ENCODE measurements at regions not wholly inside any gene's neighbourhood (a gene's known extent, or its start where the extent isn't known, plus 50 kb on each side); places are given as distances from the start of the nearest gene placed in this dataset.
A peak's percentile ranks its signal among the peaks of the same experiment; 100 is the strongest.

- DNase-seq (ENCODE audit: low spot score): no peak
These were observed 219.8 kb upstream of the PRMT6 start for GRCh38 chr1:106836708-106837107.

GRCh38 chr1:106843518-106843917 lies 213.0 kb upstream of the PRMT6 start:
- DNase-seq (ENCODE audit: low spot score): no peak

- no peak for DNase-seq (ENCODE audit: low spot score)
These were observed 209.8 kb upstream of the PRMT6 start for GRCh38 chr1:106846656-106847055.

- no peak for DNase-seq (ENCODE audit: low spot score)
These were observed 195.4 kb upstream of the PRMT6 start for GRCh38 chr1:106861110-106861509.

GRCh38 chr1:106868828-106869227 lies 187.6 kb upstream of the PRMT6 start:
- DNase-seq (ENCODE audit: low spot score): no peak

GRCh38 chr1:106875622-106876021 lies 180.9 kb upstream of the PRMT6 start:
- no peak for DNase-seq (ENCODE audit: low spot score)

GRCh38 chr1:106876384-106876783 lies 180.1 kb upstream of the PRMT6 start:
- no peak for DNase-seq (ENCODE audit: low spot score)

GRCh38 chr1:106879538-106879937 lies 176.9 kb upstream of the PRMT6 start:
- peak; percentile 35 for DNase-seq (ENCODE audit: low spot score)

- no peak for DNase-seq (ENCODE audit: low spot score)
These were observed 176.2 kb upstream of the PRMT6 start for GRCh38 chr1:106880226-106880625.

- DNase-seq (ENCODE audit: low spot score): no peak
These were observed 173.3 kb upstream of the PRMT6 start for GRCh38 chr1:106883208-106883607.

GRCh38 chr1:106889059-106889458 lies 167.4 kb upstream of the PRMT6 start:
- DNase-seq (ENCODE audit: low spot score): no peak

GRCh38 chr1:106889583-106889982 lies 166.9 kb upstream of the PRMT6 start:
- no peak for DNase-seq (ENCODE audit: low spot score)

- no peak for DNase-seq (ENCODE audit: low spot score)
These were observed 158.5 kb upstream of the PRMT6 start for GRCh38 chr1:106897976-106898375.

GRCh38 chr1:106899644-106900043 lies 156.8 kb upstream of the PRMT6 start:
- DNase-seq (ENCODE audit: low spot score): no peak

GRCh38 chr1:106907795-106908194 lies 148.7 kb upstream of the PRMT6 start:
- no peak for DNase-seq (ENCODE audit: low spot score)

GRCh38 chr1:106908689-106909088 lies 147.8 kb upstream of the PRMT6 start:
- no peak for DNase-seq (ENCODE audit: low spot score)

- DNase-seq (ENCODE audit: low spot score): no peak
These were observed 145.7 kb upstream of the PRMT6 start for GRCh38 chr1:106910798-106911197.

- DNase-seq (ENCODE audit: low spot score): no peak
These were observed 144.3 kb upstream of the PRMT6 start for GRCh38 chr1:106912131-106912530.

GRCh38 chr1:106921186-106921585 lies 135.3 kb upstream of the PRMT6 start:
- DNase-seq (ENCODE audit: low spot score): no peak

GRCh38 chr1:106924360-106924759 lies 132.1 kb upstream of the PRMT6 start:
- DNase-seq (ENCODE audit: low spot score): no peak

- no peak for DNase-seq (ENCODE audit: low spot score)
These were observed 130.7 kb upstream of the PRMT6 start for GRCh38 chr1:106925750-106926149.

GRCh38 chr1:106926803-106927582 lies 129.5 kb upstream of the PRMT6 start:
- no peak for DNase-seq (ENCODE audit: low spot score)

GRCh38 chr1:106937104-106937503 lies 119.4 kb upstream of the PRMT6 start:
- DNase-seq (ENCODE audit: low spot score): no peak

GRCh38 chr1:106944721-106945120 lies 111.8 kb upstream of the PRMT6 start:
- DNase-seq (ENCODE audit: low spot score): no peak
